Natural killer cell (primary cell): ENCODE measurements at regions not wholly inside any gene's neighbourhood (a gene's known extent, or its start where the extent isn't known, plus 50 kb on each side); places are given as distances from the start of the nearest gene placed in this dataset.
"Not testable (repeated sequence)": the region's sequence is repeated elsewhere in the genome, so short reads cannot be mapped to it uniquely, and the experiment has no call there.

ENCODE experiments used
- ATAC-seq, 3 donors: fragments of 150-1000 bp in 2 of 3; fragments of 200-7000 bp in 1 of 3; cut with Tn5 transposase; 1 replicate in 1 of 3; 2 replicates in 2 of 3; pipeline ENCODE4 v1.10.0; 2021; ENCODE audit warnings: mild to moderate bottlenecking in 2 of 3, moderate library complexity in 2 of 3
- DNase-seq, 2 donors: peaks; one replicate each; pipeline versions ENCODE4 v3.0.0 to v3.0.0-alpha.2; 2013 to 2021; ENCODE audit warnings: mixed read lengths in 1 of 2
- H3K27ac ChIP-seq: one replicate; pipeline ENCODE4 v1.5.1; 2013; ENCODE audit warnings: mild to moderate bottlenecking, low read length
- H3K27me3 ChIP-seq: one replicate; pipeline ENCODE4 v1.6.1; 2013; ENCODE audit warnings: low read length; ENCODE audit not compliant: control insufficient read depth, insufficient read depth
- H3K36me3 ChIP-seq: one replicate; pipeline ENCODE4 v1.6.1; 2013; ENCODE audit warnings: low read length; ENCODE audit not compliant: control insufficient read depth, insufficient read depth
- H3K4me1 ChIP-seq: one replicate; pipeline ENCODE4 v1.6.1; 2013; ENCODE audit warnings: low read length; ENCODE audit not compliant: control insufficient read depth, insufficient read depth
- H3K4me3 ChIP-seq: one replicate; pipeline ENCODE4 v1.5.1; 2013; ENCODE audit warnings: low read length
- H3K9me3 ChIP-seq: one replicate; pipeline ENCODE4 v1.6.1; 2013; ENCODE audit warnings: low read length; ENCODE audit not compliant: control insufficient read depth, insufficient read depth
- H3K27ac Mint-ChIP-seq, 2 donors: one replicate each; pipeline ENCODE4 v1.8.0; 2022; ENCODE audit warnings: mild to moderate bottlenecking in 2 of 2, mixed read lengths in 2 of 2, moderate library complexity in 1 of 2
- H3K27me3 Mint-ChIP-seq, 2 donors: one replicate each; pipeline ENCODE4 v1.8.0; 2022; ENCODE audit warnings: low read depth in 2 of 2, mixed read lengths in 2 of 2
- H3K36me3 Mint-ChIP-seq: one replicate; pipeline ENCODE4 v1.8.0; 2022; ENCODE audit warnings: mixed read lengths
- H3K4me1 Mint-ChIP-seq, 2 donors: one replicate each; pipeline ENCODE4 v1.8.0; 2022; ENCODE audit warnings: mixed read lengths in 2 of 2
- H3K4me3 Mint-ChIP-seq: one replicate; pipeline ENCODE4 v1.8.0; 2022; ENCODE audit warnings: mild to moderate bottlenecking, moderate library complexity, mixed read lengths
- H3K9me3 Mint-ChIP-seq, 2 donors: one replicate each; pipeline ENCODE4 v1.8.0; 2022; ENCODE audit warnings: mixed read lengths in 2 of 2
- CTCF ChIP-seq: fragments of 200-600 bp; IDR thresholded peaks from one replicate; pipeline ENCODE4 v1.8.0; 2022; ENCODE audit warnings: antibody characterized with exemption
- WGBS: methylation state at CpG from one replicate; pipeline ENCODE4 v1.1.7; 2013; ENCODE audit warnings: missing lambda C conversion rate; ENCODE audit not compliant: insufficient coverage; 5-methylcytosine and 5-hydroxymethylcytosine counted together
- intact Hi-C: fragments of 100-400 bp; cut with micrococcal nuclease; formaldehyde crosslinking; loops from one replicate; pipeline ENCODE4 v1.14.2; 2022

DNA sequence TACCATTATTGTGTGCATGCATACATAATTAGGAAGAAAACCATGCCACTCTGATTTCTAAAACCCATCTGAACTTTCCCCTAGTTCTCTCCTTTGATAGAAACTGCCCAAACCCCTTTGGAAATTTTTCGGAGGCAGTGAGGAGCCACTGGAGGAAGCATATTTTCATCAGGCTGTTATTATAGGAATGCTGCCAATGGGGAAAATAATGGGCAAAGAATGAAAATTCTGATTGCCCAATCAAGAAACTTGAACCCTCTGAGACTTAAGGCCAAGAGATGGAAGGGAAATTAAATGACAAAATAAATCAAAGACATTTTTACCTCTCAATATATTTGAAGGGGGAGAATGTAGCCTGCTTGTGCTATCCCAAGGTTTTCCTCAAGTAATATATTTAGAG, 376.0 kb upstream of the PDZRN3 start:
- H3K27me3 Mint-ChIP-seq, result no peaks in the 10 kb centered on the region
- no peak overlapping the region for H3K4me3 Mint-ChIP-seq
- intact Hi-C loops, result no loop called here
- no peaks in the 10 kb centered on the region for H3K4me1 Mint-ChIP-seq
- no peaks in the 10 kb centered on the region for H3K36me3 ChIP-seq
- no peak for TF ChIP-seq CTCF
- no peaks in the 10 kb centered on the region for H3K27me3 ChIP-seq
- H3K36me3 Mint-ChIP-seq, result no peaks in the 10 kb centered on the region
- DNase-seq (no peak), ATAC-seq (no peak)
- WGBS, result 40% methylated on average over 1 of the region's 1 CpG
- H3K9me3 Mint-ChIP-seq, result peaks cover 0 to 9% of the 10 kb centered on the region in 2 donors
- H3K4me1 ChIP-seq, result no peaks in the 10 kb centered on the region
- H3K4me3 ChIP-seq, result no peak overlapping the region
- H3K27ac Mint-ChIP-seq, result no peak overlapping the region
- H3K9me3 ChIP-seq, result no peaks in the 10 kb centered on the region
- H3K27ac ChIP-seq, result no peak overlapping the region

DNA sequence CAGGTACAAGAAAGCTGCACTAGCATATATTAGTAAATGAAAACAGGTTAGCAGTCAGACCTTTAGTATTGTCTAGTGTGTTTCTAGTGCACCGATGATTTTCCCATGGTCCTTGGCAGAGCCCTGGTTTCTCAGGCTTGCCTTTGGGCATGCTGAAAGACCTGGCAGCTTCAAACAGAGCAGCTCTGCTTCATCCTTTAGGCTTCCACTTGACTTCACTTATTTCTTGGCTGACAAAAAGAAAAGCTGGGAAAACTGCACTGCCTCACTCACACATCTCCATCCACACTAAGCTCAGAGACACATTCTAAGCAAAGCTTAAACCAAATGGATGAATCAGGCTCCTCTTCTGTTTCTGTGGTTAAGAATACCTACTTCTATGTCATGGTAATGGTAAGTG, 374.8 kb upstream of the PDZRN3 start:
- Histone ChIP-seq H3K27ac (no peak overlapping the region), H3K36me3 (no peaks in the 10 kb centered on the region), H3K4me1 (no peaks in the 10 kb centered on the region), H3K4me3 (no peak overlapping the region), H3K9me3 (no peaks in the 10 kb centered on the region), H3K27me3 (no peaks in the 10 kb centered on the region)
- no peak for TF ChIP-seq CTCF
- ATAC-seq, result no peak
- H3K9me3 Mint-ChIP-seq, result peaks cover 2 to 8% of the 10 kb centered on the region in 2 donors
- H3K27ac Mint-ChIP-seq, result no peak overlapping the region
- intact Hi-C loops, result no loop called here
- H3K27me3 Mint-ChIP-seq, result no peaks in the 10 kb centered on the region
- no peak for DNase-seq
- no peak overlapping the region for H3K4me3 Mint-ChIP-seq
- H3K36me3 Mint-ChIP-seq, result no peaks in the 10 kb centered on the region
- WGBS, result 100% methylated on average over 1 of the region's 1 CpG
- H3K4me1 Mint-ChIP-seq, result no peaks in the 10 kb centered on the region

DNA sequence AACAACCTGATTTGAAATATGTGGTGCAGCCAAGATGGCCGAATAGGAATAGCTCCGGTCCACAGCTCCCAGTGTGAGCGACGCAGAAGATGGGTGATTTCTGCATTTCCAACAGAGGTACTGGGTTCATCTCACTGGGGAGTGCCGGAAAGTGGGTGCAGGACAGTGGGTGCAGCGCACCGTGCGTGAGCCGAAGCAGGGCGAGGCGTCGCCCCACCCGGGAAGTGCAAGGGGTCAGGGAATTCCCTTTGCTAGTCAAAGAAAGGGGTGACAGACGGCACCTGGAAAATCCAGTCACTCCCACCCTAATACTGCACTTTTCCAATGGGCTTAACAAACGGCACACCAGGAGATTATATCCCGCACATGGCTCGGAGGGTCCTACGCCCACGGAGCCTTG, 365.9 kb upstream of the PDZRN3 start:
- H3K9me3 ChIP-seq, H3K4me1 ChIP-seq, DNase-seq, intact Hi-C loops, H3K4me3 Mint-ChIP-seq, H3K27me3 Mint-ChIP-seq, H3K27me3 ChIP-seq, H3K4me3 ChIP-seq, H3K4me1 Mint-ChIP-seq, H3K36me3 ChIP-seq, H3K27ac ChIP-seq, H3K36me3 Mint-ChIP-seq, ATAC-seq, H3K27ac Mint-ChIP-seq: not testable (repeated sequence)
- peaks cover 13 to 24% of the 10 kb centered on the region in 2 donors for H3K9me3 Mint-ChIP-seq
- WGBS, result 95% methylated on average over 19 of the region's 19 CpGs

DNA sequence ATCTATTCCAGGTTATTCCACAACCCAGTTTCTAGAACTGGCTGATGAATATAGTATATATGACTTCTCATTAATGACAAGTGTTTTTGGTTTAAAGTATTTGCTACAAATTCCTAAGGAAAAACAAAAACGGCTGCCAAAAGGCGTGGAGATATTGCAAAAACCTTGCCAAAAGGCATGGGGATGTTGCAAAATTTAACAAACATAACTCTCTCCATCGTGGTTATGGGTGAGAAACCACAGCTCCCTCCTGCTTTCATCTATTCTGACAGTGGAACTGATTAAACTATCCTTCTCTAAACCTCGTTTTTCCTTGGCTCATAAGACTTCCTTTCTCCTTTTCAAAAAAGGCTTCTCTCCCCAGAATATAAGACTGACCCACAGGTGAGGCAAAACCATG, 342.0 kb upstream of the PDZRN3 start:
- H3K36me3 Mint-ChIP-seq, result no peaks in the 10 kb centered on the region
- no peaks in the 10 kb centered on the region for H3K4me1 ChIP-seq
- peaks cover 16 to 19% of the 10 kb centered on the region in 2 donors for H3K9me3 Mint-ChIP-seq
- ATAC-seq (no peak), DNase-seq (no peak)
- WGBS, result 40% methylated on average over 4 of the region's 4 CpGs
- no peaks in the 10 kb centered on the region for H3K4me1 Mint-ChIP-seq
- H3K27ac Mint-ChIP-seq, result no peak overlapping the region
- intact Hi-C loops, result no loop called here
- H3K9me3 ChIP-seq, result no peaks in the 10 kb centered on the region
- H3K27ac ChIP-seq, result no peak overlapping the region
- no peaks in the 10 kb centered on the region for H3K36me3 ChIP-seq
- H3K27me3 ChIP-seq, result no peaks in the 10 kb centered on the region
- no peak overlapping the region for H3K4me3 ChIP-seq
- no peaks in the 10 kb centered on the region for H3K27me3 Mint-ChIP-seq
- H3K4me3 Mint-ChIP-seq, result no peak overlapping the region
- no peak for TF ChIP-seq CTCF
